Gastroesophageal sphincter (tissue), 3 donors: ENCODE measurements at regions not wholly inside any gene's neighbourhood (a gene's known extent, or its start where the extent isn't known, plus 50 kb on each side); places are given as distances from the start of the nearest gene placed in this dataset.

Source experiments
- CTCF ChIP-seq, 4 experiments: fragments of 200-600 bp in 2 of 4; fragments of 450-650 bp in 2 of 4; sonication (generic) in 1 of 4; IDR thresholded peaks; one replicate each; pipeline ENCODE4 v1.5.1; 2017 to 2019; ENCODE audit warnings: antibody characterized with exemption in 4 of 4, mild to moderate bottlenecking in 2 of 4, moderate library complexity in 2 of 4
- POLR2A ChIP-seq, 2 donors: fragments of 450-650 bp; IDR thresholded peaks; one replicate each; pipeline ENCODE4 v1.6.1; 2017; ENCODE audit warnings: antibody characterized with exemption in 2 of 2, mild to moderate bottlenecking in 2 of 2, moderate library complexity in 1 of 2

GRCh38 chr4:137378393-137378792 is 153.9 kb downstream of the PCDH18 start:
- TF ChIP-seq CTCF (IDR thresholded peaks at IDR 0.05) = no peak
- TF ChIP-seq POLR2A (IDR thresholded peaks at IDR 0.05) = no peak
